Epithelial cell of prostate (primary cell): ENCODE measurements at regions not wholly inside any gene's neighbourhood (a gene's known extent, or its start where the extent isn't known, plus 50 kb on each side); places are given as distances from the start of the nearest gene placed in this dataset.
A peak's percentile ranks its signal among the peaks of the same experiment; 100 is the strongest.

ENCODE experiments used
- DNase-seq: peaks from one replicate; pipeline ENCODE4 v3.0.0-alpha.2; 2011; ENCODE audit warnings: low read depth, low spot score
- H3K27ac ChIP-seq: fragments of 450-650 bp; 2 replicates; pipeline ENCODE4 v1.5.1; 2017; ENCODE audit warnings: mild to moderate bottlenecking

DNA sequence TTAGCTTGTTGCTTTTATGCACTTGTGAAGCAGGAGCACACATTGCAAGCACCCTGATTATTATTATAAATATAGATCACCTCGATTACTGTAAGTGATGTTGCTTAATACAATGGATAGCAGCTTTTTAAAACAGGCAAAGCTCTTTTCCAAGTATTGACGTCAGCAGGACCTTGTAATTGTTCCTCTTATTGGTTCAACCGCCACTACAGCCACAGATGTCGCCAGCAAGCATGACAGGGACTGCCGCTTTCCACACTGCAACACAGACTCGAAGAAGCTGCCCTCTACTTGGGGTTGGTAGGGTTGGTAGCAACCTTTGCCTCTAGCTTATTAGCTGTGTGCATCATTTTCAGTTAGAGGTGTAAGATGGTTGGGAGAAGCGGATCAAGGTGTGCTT, 167.6 kb downstream of the ZNF365 start:
- H3K27ac ChIP-seq, result no peak overlapping the region
- DNase-seq, result no peak

GRCh38 chr10:62543571-62544355, 169.6 kb downstream of the ZNF365 start:
- DNase-seq, result no peak
- no peak overlapping the region for H3K27ac ChIP-seq

- H3K27ac ChIP-seq, result no peak overlapping the region
- no peak for DNase-seq
Observed at GRCh38 chr10:62545160-62546066, 171.2 kb downstream of the ZNF365 start.

DNA sequence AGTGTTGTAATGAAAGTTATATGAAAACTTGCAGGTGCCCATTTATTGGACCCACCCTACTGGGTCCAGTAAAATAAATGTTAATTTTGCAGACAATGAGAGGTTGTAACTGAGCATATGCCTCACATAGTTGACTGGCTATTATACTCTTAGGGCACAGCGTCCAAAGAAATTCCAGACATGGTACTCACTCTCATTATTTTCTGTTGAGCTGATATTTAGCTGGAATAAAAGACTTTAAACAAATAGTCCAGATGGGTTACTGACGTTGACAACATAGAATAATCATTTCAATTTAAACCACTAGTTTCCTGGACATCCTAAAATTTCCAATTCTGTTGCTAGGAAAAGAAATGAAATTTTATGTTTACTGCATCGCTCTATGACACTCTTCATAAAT, 174.5 kb downstream of the ZNF365 start:
- no peak for DNase-seq
- H3K27ac ChIP-seq, result no peak overlapping the region

DNA sequence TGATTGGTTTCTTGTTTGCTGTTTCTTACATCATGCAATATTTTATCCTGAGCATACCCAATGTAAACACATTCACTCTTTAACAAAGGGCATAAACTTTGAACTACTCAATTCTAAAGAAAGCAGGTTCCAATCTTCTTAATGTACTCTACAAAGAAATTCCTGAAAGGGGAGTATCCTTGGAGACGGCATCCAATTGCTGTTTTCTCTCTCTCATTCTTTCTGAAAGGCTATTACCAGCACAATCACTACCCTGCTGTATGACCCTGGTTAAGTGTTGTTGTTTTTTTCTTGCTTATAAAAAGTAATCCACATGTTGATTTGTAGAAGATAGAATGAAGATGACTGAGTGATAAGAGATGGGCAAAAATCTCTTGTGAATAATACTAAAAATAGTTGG, 176.0 kb downstream of the ZNF365 start:
- no peak for DNase-seq
- H3K27ac ChIP-seq, result no peak overlapping the region

GRCh38 chr10:62554632-62555199, 180.5 kb downstream of the ZNF365 start:
- H3K27ac ChIP-seq, result no peak overlapping the region
- no peak for DNase-seq

DNA sequence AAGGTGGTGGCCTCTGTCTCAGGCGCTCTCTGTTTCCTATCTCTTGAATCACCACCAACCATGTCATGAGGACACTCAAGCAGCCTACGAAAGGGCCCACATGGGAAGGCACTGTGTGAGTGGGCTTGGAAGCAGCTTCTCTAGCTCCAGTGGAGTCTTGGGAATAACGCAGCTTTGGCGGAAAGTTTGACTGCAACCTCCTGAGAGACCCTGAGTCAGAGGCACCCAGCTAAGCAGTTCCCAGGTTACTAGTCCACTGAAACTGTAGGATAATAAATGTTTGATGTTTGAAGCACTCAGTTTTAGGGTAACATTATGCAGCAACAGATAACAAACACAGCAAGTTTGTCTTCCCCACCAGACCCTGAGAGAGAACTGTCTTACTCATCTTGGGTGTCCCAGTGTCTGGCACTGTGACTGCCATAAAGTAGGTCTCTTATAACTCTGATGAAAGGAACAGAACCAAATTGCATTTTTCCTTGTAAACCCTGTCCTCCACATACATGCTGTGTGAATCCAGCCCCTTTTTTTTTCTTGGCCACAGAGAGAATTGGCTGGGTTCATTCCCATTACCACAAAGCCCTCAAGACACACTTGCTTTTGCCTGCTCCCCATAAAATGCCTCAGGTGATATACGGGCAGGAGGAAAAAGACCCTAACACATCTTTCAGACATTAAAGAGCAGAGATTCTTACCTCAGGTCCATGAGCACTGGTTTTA, 185.5 kb downstream of the ZNF365 start:
- H3K27ac ChIP-seq, result peak overlapping the region; percentile 86
- DNase-seq, result no peak

DNA sequence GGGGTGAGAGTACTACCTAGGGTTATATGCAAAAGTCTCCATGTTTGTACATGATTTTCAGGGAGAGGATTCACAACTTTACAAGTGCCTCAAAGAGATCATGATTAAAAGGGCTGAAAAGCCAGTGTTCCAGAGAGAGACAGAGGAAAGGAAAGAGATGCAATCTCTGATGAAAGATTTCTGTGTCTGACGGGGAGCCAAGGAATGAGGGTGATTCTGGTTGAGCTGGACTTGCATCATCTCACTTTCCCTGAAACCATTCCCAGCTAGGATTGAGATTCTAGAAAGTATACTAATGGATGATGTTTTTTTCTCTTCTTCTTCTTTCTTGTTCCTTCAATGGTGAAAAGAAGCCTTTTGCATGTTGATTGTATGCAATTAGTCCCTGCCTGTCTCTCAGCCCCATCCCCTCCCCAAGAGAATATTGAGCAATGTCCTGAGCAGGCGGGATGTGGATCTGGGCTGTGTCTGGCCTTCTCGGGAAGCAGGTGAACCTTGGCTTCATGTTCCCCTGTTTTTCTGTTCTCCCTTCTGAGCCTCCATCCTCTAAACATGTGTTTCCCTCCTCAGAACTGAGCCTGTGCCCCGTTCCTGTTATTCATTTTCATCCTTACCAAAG, 186.1 kb downstream of the ZNF365 start:
- peak overlapping the region; percentile 86 for H3K27ac ChIP-seq
- DNase-seq, result peak; percentile 50

GRCh38 chr10:62561151-62561550, 187.0 kb downstream of the ZNF365 start:
- peak overlapping the region; percentile 86 for H3K27ac ChIP-seq
- no peak for DNase-seq

DNA sequence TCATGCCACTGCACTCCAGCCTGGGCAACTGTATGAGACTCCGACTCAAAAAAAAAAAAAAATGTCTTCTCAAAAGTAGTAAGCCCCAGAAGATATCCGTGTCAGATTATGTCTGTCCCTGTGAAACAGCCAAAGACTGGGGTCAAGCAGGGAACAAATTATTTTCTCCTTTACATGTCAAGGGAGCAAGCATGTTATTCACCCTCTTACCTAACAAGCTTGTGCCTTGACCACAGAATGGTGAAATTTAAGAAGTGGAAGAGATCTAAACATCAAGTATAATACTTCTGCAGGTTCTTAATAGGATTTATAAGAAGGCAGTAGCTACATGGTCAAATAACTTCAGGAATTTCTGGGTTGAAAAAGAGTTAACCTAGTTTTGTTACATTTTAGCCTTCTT, 187.9 kb downstream of the ZNF365 start:
- no peak overlapping the region for H3K27ac ChIP-seq
- no peak for DNase-seq

DNA sequence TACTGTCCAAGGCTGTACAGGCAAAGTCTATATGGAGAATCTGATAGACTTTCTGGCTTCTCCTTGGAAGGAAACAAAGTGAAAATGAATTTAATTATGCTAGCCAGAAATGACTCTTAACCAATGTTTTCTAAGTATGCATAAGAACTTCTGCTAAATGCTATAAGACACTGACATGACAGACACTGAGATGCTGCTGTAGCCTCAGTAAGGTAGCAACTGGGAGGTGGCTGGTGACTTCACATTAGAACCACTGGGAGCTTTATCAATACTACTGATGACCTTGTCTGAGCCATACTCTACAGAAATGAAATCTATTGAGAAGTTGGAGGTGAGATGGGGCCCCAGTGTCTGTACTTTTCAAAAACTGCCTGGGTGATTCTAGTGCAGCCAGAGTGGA, 188.6 kb downstream of the ZNF365 start:
- DNase-seq, result no peak
- no peak overlapping the region for H3K27ac ChIP-seq

GRCh38 chr10:62573929-62574328, 199.8 kb downstream of the ZNF365 start:
- H3K27ac ChIP-seq, result no peak overlapping the region
- DNase-seq, result no peak

DNA sequence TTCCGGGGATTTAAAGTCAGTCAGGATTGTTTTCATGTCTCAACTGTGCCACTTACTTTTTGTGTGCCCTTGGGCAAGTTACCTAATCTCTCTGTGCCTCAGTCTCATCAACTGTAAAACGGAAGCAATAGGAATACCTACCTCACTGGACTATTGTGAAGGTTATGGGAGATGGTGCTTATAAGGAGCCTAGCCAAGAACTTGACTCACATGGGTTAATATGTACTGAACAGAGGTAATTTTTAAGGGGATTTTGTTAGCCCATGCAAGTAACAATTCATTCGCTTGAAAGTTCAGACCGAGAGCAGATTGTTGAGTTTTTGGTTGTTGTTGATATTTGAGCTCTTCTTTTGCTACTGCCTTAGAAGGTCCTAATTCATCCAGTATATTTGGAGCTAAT, 202.9 kb downstream of the ZNF365 start:
- DNase-seq, result no peak
- H3K27ac ChIP-seq, result no peak overlapping the region

- no peak for DNase-seq
- H3K27ac ChIP-seq, result no peak overlapping the region
Observed at GRCh38 chr10:62577666-62578291, 203.6 kb downstream of the ZNF365 start.

DNA sequence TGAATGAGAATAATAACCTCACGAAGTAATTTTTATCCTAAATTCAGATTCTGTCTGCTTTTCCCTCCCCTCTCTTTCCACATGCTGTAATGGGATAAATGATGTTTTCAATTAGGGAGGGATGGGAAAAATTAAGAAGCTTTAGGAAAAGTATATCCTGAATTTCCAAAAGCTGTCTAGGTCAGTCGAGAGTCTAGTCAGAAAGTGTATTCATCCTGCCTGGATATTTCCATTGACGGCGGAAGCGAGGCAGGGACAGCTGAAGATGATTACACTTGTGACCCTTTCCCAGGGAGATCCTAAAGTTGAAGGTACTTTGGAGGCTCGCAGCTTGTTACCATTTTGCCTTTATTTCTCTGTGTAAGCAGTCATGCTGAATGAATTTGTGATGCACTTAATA, 204.1 kb downstream of the ZNF365 start:
- H3K27ac ChIP-seq, result no peak overlapping the region

GRCh38 chr10:62578916-62579315, 204.7 kb downstream of the ZNF365 start:
- DNase-seq, result no peak
- no peak overlapping the region for H3K27ac ChIP-seq

More for the DNA sequence above, 204.1 kb downstream of the ZNF365 start:
- DNase-seq, result no peak

- DNase-seq, result no peak
- no peak overlapping the region for H3K27ac ChIP-seq
Observed at GRCh38 chr10:62580396-62580795, 206.2 kb downstream of the ZNF365 start.

GRCh38 chr10:62581351-62581750, 207.2 kb downstream of the ZNF365 start:
- no peak for DNase-seq

DNA sequence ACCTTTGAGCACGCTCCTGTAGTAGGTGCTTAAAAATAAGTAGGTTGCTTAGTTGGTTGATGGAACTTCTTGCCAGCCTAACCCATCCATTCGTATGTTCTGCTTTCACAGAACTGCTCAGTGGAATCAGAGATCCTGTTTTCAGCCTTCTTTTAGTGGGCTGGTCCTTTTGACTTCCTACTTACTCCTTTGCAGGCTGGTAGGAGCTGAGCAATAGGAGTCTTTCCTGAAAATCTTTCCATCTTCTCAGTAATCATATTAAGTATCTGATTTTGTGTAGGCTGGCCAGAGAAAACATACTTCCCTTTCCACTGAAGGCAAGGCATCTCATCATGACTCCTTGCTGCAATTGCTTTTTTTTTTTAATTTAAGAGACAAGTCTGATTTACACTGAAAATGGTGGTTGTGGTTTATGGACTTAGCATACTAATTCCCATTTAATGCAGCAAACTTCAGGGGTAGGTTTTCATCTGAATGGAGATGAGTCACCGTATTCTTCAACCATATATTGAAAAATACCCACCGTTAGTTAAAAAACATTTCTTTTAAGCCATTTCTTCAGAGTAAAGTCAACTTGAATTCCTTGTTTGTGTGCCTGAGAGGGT, 208.0 kb downstream of the ZNF365 start:
- peak overlapping the region; percentile 74 for H3K27ac ChIP-seq
- no peak for DNase-seq

More at GRCh38 chr10:62581351-62581750, 207.2 kb downstream of the ZNF365 start:
- no peak overlapping the region for H3K27ac ChIP-seq
